MM.1S (cell line): ENCODE measurements at regions not wholly inside any gene's neighbourhood (a gene's known extent, or its start where the extent isn't known, plus 50 kb on each side); places are given as distances from the start of the nearest gene placed in this dataset.

Source experiments
- CTCF ChIP-seq: fragments of 300-600 bp; sonication (generic); IDR thresholded peaks from 2 replicates; pipeline ENCODE4 v1.5.1; 2016; ENCODE audit warnings: antibody characterized with exemption, low read length, mixed read lengths
- EZH2 ChIP-seq: fragments of 300-600 bp; sonication (generic); optimal IDR thresholded peaks from 2 replicates; pipeline ENCODE3; 2017; ENCODE audit warnings: low read depth, mild to moderate bottlenecking, antibody characterized with exemption, low read length, mixed read lengths
- EZH2phosphoT487 ChIP-seq: fragments of 300-600 bp; sonication (generic); IDR thresholded peaks from 2 replicates; pipeline ENCODE4 v1.6.1; 2018; ENCODE audit warnings: antibody characterized with exemption, low read length

GRCh38 chr5:144960296-144960695 is 789.6 kb downstream of the KCTD16 start:
- TF ChIP-seq CTCF (no peak), EZH2 (no peak), EZH2phosphoT487 (no peak)
